K562 (cell line): ENCODE measurements at regions not wholly inside any gene's neighbourhood (a gene's known extent, or its start where the extent isn't known, plus 50 kb on each side); places are given as distances from the start of the nearest gene placed in this dataset.

Experiments used
- AFF1 ChIP-seq, 2 experiments: fragments of 450-650 bp; IDR thresholded peaks; 2 replicates each; pipeline ENCODE4 v1.6.1; 2018; ENCODE audit warnings: mild to moderate bottlenecking in 2 of 2, low read depth in 1 of 2; ENCODE audit not compliant: partially characterized antibody in 2 of 2
- ATF1 ChIP-seq, 2 experiments: fragments of 450-650 bp in 1 of 2; IDR thresholded peaks; 2 replicates each; pipeline ENCODE4 v1.6.1; 2016; ENCODE audit warnings: missing compliant biosample characterization in 1 of 2, missing genetic modification characterization in 1 of 2
- ATF3 ChIP-seq, 2 experiments: fragments of 450-650 bp in 1 of 2; sonication (generic) in 1 of 2; formaldehyde crosslinking in 1 of 2; IDR thresholded peaks in 1 of 2; conservative IDR thresholded peaks in 1 of 2; 2 replicates each; pipeline versions ENCODE4 v1.6.1 to v1.8.1; 2016 to 2023; ENCODE audit warnings: mild to moderate bottlenecking in 2 of 2, moderate library complexity in 2 of 2, inconsistent platforms in 1 of 2, missing genetic modification reagents in 1 of 2
- CTCF ChIP-seq, 3 experiments: IDR thresholded peaks in 2 of 3; conservative IDR thresholded peaks in 1 of 3; 2 replicates each; pipeline ENCODE4 v1.5.1; 2011 to 2012; ENCODE audit warnings: low read length in 3 of 3, mild to moderate bottlenecking in 3 of 3, control low read depth in 2 of 3, improper control_type of control experiment in 1 of 3, inconsistent platforms in 1 of 3, low read depth in 1 of 3, mixed read lengths in 1 of 3, moderate library complexity in 1 of 3; ENCODE audit not compliant: insufficient read depth in 2 of 3
- KDM5B ChIP-seq: fragments of 200-600 bp; sonication (generic); IDR thresholded peaks from 2 replicates; pipeline ENCODE4 v1.6.1; 2012; ENCODE audit warnings: low read depth, mild to moderate bottlenecking, moderate library complexity, low read length, control low read depth, inconsistent platforms; ENCODE audit not compliant: insufficient replicate concordance
- KHSRP ChIP-seq: fragments of 450-650 bp; IDR thresholded peaks from 2 replicates; pipeline ENCODE4 v1.6.1; 2017
- NELFE ChIP-seq: IDR thresholded peaks from 2 replicates; pipeline ENCODE4 v1.6.1; 2011; ENCODE audit warnings: mild to moderate bottlenecking; ENCODE audit not compliant: insufficient read depth, insufficient read length
- XRCC3 ChIP-seq: fragments of 450-650 bp; IDR thresholded peaks from 2 replicates; pipeline ENCODE4 v1.6.1; 2017; ENCODE audit warnings: mild to moderate bottlenecking, moderate library complexity
- ZNF324 ChIP-seq: fragments of 250-450 bp; sonication (Bioruptor Pico); IDR thresholded peaks from 2 replicates; pipeline ENCODE4 v1.4.0; 2020; ENCODE audit warnings: mild to moderate bottlenecking
- ZNF431 ChIP-seq: sonication (generic); formaldehyde crosslinking; IDR thresholded peaks from 2 replicates; pipeline ENCODE4 v1.8.0; 2022; ENCODE audit warnings: mild to moderate bottlenecking, missing genetic modification reagents
- TF ChIP-seq, protein P1 (sequence below): fragments of 250-450 bp; sonication (Bioruptor Pico); IDR thresholded peaks from 2 replicates; pipeline ENCODE4 v1.8.0; 2022; ENCODE audit warnings: moderate library complexity, mild to moderate bottlenecking, inconsistent platforms

- TF ChIP-seq KDM5B: no peak
- TF ChIP-seq AFF1 (IDR thresholded peaks at IDR 0.05; ENCODE audit: low read depth in 1 of 2, partially characterized antibody in 2 of 2): no peak
- TF ChIP-seq ZNF324 (CRISPR knock-in tag): no peak
- TF ChIP-seq, protein P1, sequence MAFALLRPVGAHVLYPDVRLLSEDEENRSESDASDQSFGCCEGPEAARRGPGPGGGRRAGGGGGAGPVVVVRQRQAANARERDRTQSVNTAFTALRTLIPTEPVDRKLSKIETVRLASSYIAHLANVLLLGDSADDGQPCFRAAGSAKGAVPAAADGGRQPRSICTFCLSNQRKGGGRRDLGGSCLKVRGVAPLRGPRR (CRISPR knock-in tag): no peak
- TF ChIP-seq ZNF431 (CRISPR knock-in tag): no peak
- no peak for TF ChIP-seq XRCC3
- no peak for TF ChIP-seq KHSRP
- no peak for TF ChIP-seq CTCF (IDR thresholded peaks at IDR 0.05 in 2 of 3, conservative IDR thresholded peaks at IDR 0.05 in 1 of 3; ENCODE audit: insufficient read depth in 2 of 3, low read depth in 1 of 3, low read length in 3 of 3)
- TF ChIP-seq ATF3 (IDR thresholded peaks at IDR 0.05): peak; percentile 94
- no peak for TF ChIP-seq ATF3 (CRISPR knock-in tag; conservative IDR thresholded peaks at IDR 0.05)
- TF ChIP-seq ATF1 (CRISPR knock-in tag; IDR thresholded peaks at IDR 0.05): no peak
- peak; percentile 59 for TF ChIP-seq ATF1 (tag; IDR thresholded peaks at IDR 0.05)
- TF ChIP-seq NELFE: no peak
These were observed 80.3 kb upstream of the UCN3 start (continued) for GRCh38 chr10:5284311-5285057.
